HK-2 (cell line): ENCODE measurements at regions not wholly inside any gene's neighbourhood (a gene's known extent, or its start where the extent isn't known, plus 50 kb on each side); places are given as distances from the start of the nearest gene placed in this dataset.

ENCODE experiments used
- DNase-seq: peaks from one replicate; pipeline ENCODE4 v3.0.0-alpha.2; 2018; ENCODE audit not compliant: unreplicated experiment

DNA sequence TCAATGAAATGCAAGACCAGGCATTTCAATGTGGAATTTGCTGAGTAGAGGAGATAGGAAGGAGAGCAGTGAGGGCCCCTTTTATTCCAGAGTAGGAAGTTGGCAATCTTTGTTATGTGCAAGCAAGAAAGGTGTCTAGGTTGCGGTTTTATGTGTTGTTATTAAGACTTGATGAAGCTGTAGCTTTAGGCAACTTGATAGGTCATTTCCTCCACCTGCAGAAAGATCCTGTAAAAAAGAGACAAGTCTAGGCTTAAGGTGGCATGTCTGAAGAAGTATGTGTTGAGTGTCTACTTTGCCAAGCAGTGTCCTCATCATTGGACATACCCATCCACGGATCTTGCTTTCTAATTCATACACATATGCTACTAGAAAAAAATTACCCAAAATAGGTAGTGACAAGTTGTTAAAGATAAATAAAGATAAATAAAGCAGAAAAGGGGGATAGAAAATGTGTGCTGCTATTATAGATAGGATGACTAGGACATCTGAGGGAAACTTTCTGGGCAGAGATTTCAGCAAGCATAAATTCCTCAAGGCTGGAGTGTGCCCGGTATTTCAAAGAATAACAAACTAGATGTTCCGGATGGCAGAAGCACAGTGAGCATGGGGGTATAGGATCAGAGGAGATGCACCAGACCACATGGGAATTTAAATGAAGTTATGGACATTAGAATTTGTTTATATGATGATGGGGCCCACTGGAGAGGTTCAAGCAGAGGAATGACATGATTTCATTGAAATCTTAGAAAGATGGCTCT is 335.0 kb downstream of the TGFB2 start:
- no peak for DNase-seq

DNA sequence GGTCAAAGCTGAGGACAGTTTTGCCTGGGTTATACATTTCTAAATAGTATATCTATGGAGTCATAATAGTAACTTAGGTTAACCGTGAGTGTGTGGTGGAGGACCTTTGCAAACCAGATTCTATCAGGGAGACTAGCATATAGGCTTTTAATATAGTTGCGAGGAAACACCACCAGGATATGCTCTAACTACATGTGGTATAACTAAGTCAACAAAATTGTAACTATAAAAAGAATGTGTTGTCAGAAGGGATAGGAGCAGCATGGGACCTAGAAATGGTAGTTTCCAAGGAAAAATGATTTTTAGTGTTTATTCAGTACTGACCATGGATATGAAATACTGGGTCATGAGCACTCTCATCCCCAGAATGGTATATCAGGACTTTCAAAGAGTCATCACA is 338.1 kb downstream of the TGFB2 start:
- no peak for DNase-seq

- no peak for DNase-seq
Observed at GRCh38 chr1:218686258-218686657, 341.1 kb downstream of the TGFB2 start.

DNA sequence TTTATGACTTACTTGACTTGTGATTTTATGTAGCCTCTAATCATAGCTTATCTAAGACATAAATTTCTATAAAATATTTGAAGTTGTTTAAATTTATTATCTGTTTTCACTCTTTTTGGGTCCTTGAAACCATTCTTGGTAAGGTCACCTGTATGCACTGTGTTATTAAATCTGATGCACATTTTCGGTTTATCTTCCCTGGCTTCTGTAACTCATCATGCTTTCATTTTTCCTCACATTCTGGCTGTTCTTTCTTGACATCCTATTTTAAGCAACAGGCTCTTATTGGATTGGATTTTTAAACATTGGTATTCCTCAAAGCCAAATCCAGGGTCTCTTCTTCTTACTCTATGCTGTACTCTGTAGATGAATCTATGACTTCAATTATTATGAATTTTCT is 341.6 kb downstream of the TGFB2 start:
- no peak for DNase-seq

DNA sequence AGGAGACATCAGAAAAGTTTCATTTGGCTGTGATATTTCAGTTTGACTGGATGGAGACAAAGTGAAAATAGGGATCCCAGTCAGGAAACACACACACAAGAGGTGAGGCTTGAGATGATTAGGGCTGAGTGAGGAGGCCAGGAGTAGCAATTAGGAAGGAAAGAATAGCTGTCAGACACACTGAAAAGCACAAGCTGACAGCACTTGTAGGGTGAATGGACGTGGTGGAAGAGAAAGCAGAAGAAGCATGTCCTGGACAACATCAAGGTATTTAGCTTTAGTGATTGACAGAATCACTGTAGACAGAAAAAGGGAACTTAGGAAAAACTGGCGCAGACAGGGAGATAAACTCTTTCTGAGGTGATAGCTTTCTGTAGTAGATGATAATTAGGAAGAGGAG is 347.7 kb downstream of the TGFB2 start:
- no peak for DNase-seq

DNA sequence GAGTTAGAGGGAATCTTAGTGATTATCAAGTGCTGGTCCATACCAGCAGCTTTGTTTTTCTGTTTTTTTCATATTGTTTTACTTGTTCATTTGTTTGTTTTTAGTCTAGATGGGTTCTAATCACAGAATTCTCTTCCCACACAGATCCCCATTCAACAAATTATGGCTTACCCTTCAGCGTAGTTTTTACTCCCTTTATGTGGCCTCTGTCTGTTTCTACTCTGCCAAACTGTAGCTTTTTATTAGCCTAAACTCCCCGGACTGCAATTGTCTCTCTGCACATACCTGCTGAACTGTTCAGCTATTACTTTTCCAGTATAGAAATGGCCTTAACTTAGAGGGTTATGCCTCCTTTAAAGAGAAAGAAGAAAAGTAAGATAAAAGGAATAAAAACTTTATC is 348.5 kb downstream of the TGFB2 start:
- no peak for DNase-seq

DNA sequence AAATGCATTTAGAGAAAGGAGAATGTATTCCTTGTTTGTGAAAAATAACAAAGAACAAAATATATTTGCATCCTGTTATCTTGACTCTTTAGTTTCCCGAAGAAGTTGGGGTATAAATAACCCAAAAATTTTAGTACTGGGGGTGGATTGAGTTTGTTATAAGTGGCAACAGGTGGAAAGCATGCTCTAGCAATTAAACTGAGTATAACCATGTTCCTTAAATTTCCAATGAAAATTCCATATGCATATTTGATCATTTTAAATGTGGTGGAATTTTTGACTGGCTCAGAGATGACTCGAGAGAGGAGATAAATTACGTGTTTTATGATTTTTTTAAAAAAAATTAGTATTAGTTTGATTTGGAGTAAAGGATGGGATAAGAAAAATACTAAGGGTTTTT is 348.9 kb downstream of the TGFB2 start:
- DNase-seq, result no peak

- DNase-seq, result no peak
Observed at GRCh38 chr1:218694636-218695035, 349.5 kb downstream of the TGFB2 start.

DNA sequence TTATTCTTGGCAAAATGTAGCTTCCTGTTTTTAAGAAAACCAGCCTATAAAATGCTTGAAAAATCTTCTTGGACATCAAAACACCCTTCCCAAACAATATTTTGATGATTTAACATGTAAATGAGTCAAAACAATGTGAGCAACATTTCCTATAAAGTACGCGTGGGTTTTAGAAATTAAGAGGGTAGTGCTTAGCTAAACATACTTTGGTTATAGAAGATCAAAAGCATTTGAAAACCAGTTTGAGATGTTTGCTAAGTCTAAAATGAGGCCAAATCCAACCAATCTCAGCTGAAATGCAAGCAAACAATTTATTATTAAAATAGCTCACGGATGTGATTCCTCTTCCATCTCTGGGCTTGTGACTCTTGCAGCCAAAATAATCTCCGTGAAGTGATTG is 350.4 kb downstream of the TGFB2 start:
- no peak for DNase-seq

GRCh38 chr1:218698141-218698540 is 353.0 kb downstream of the TGFB2 start:
- no peak for DNase-seq

- no peak for DNase-seq
Observed at GRCh38 chr1:218699421-218699820, 354.3 kb downstream of the TGFB2 start.

DNA sequence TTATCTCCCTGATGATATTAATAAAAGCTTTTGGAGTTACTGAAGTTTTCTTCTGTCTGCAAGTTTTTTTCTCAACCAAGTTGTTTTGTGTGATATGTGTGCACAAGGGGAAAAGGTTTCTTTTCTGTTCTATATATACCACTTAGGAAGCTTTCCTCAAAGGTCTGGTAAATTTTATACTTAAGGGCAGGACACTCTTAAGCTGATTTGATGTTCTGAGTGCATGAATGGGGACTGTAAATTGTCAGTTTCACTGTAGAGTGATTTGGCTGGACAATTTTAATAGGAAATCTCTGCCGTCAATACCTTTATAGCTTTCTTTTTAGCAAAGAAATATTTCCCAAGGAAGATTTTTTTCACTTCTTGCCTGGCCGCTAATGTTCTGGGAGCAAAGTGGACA is 354.7 kb downstream of the TGFB2 start:
- no peak for DNase-seq

- no peak for DNase-seq
Observed at GRCh38 chr1:218700666-218701065, 355.5 kb downstream of the TGFB2 start.

- DNase-seq, result no peak
Observed at GRCh38 chr1:218701131-218701530, 356.0 kb downstream of the TGFB2 start.

- DNase-seq, result no peak
Observed at GRCh38 chr1:218702775-218703174, 357.6 kb downstream of the TGFB2 start.

GRCh38 chr1:218703836-218704235 is 358.7 kb downstream of the TGFB2 start:
- DNase-seq, result no peak

DNA sequence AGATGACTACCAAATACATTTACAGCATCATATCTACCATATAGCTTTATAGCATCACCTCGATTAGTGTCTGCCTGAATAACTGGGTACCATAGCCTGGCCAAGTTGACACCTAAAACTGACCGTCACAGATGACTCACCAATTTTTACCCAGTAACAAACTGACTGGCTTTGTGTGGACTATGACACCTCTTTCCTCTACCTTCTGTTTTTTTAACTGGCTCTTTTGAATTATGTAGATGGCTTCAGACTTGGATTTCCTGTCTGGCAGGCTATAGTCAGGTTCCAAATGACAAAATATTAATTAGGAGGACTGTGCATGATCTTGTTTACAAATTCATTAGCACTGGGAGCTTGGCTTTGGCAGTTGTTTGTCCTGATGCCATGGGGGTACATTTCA is 360.3 kb downstream of the TGFB2 start:
- no peak for DNase-seq

DNA sequence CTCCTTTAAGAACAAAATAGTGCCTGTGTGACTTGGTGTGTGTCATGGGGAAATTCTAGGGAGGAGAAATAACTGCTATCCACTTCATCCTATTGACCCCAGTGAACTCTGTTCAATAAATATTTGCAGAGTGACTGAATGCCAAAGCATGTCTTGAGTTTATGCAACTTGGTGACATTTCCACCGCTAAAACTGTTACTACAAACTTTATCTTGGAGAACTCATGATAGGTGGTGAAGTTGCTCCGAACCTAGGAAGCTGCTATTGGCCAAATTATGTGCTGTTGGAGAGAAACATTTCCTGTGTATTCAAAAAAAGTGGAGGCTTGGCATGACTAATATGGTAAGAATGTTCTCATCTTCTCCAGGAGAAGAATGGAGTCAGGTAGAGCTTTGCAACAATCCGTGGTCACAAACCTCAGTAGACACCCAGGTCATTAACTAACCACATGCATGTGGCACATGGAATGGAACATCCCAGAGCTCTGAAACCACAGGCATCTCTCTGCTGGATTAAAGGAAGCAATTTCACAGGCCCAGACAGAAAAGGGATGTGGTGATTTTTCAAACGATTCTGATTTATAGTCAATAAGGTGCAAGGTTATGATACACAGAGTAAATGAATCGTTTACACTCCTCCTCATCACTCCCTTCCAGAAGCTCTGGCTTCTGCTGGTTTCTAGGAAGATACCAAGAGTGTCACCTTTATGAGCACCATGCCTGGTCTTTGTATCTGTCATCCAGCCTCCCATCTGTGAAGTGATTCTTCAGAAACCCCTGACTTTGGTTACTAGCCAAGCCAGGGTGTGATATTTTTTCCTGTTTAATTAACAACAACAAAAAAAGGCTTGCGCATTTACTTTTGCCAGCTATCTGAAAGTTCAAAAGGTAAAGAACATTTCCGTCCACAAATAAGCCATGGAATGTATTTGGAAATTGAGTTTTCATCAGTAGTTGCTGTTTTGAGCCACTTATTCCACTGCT is 361.1 kb downstream of the TGFB2 start:
- DNase-seq, result peak; percentile 88

DNA sequence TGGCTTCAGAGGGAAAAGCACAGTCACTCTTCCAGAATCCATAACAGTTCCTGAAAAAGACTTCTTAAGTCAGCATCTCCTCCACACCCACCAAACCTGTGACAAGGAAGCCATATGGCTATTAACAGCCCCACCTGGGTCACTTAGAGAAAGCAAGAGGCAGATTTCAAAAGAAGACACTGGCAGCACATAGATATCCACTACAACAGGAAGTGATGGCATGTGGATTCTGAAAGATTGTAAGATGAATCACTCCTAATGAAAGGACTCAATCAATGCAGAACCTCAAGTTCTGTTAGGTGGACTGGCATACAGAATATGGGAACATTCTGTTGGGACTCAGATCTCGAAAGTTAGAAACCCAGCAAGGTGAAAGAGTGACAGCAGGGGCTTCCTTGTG is 365.9 kb downstream of the TGFB2 start:
- no peak for DNase-seq

GRCh38 chr1:218711884-218712674 is 366.9 kb downstream of the TGFB2 start:
- DNase-seq, result no peak

- no peak for DNase-seq
Observed at GRCh38 chr1:218712677-218713076, 367.5 kb downstream of the TGFB2 start.
